ENCODE measurements at regions not wholly inside any gene's neighbourhood (a gene's known extent, or its start where the extent isn't known, plus 50 kb on each side); places are given as distances from the start of the nearest gene placed in this dataset.
"Not testable (repeated sequence)": the region's sequence is repeated elsewhere in the genome, so short reads cannot be mapped to it uniquely, and the experiment has no call there.

- TF ChIP-seq ZBTB33 (IDR thresholded peaks at IDR 0.05; ENCODE audit: extremely low read depth, insufficient replicate concordance, low read length) (no peak), RAD21 (IDR thresholded peaks at IDR 0.05; ENCODE audit: low read depth) (no peak), REST (IDR thresholded peaks at IDR 0.05; ENCODE audit: low read depth) (no peak), ZFX (IDR thresholded peaks at IDR 0.05) (no peak), CEBPB (IDR thresholded peaks at IDR 0.05; ENCODE audit: low read depth) (no peak), SRF (IDR thresholded peaks at IDR 0.05; ENCODE audit: low read depth) (no peak)
Observed at GRCh38 chr5:74971947-74972460, 80.4 kb downstream of the GCNT4 start (continued).

GRCh38 chr5:74970891-74971290, 81.5 kb downstream of the GCNT4 start:
- H3K9ac ChIP-seq (ENCODE audit: low read length); POLR2A ChIA-PET; H3K27ac ChIP-seq (ENCODE audit: low read depth, low read length); DNase-seq (ENCODE audit: low read depth, low spot score); H2AFZ ChIP-seq (ENCODE audit: low read depth, low read length, poor library complexity, severe bottlenecking); BruUV-seq (replicated peaks); H3K4me2 ChIP-seq (ENCODE audit: low read length); intact Hi-C loops (cut with micrococcal nuclease); H3K79me2 ChIP-seq (ENCODE audit: insufficient read depth, low read length); CTCF ChIA-PET; H3K4me3 ChIP-seq (replicated peaks in 1 of 2; ENCODE audit: low read depth in 1 of 2, low read length in 2 of 2); H3K4me1 ChIP-seq (ENCODE audit: control insufficient read depth in 1 of 2, insufficient read depth in 2 of 2, low read length in 2 of 2); H3K9me3 ChIP-seq (ENCODE audit: control insufficient read depth in 1 of 2, insufficient read depth in 1 of 2, low read depth in 1 of 2, low read length in 2 of 2); RAD21 ChIA-PET (ENCODE audit: low non-redundant PET in 1 of 2, low total read pairs in 2 of 2, uncharacterized antibody in 2 of 2, unreplicated experiment in 2 of 2); H4K20me1 ChIP-seq (ENCODE audit: insufficient read depth); H3K36me3 ChIP-seq (ENCODE audit: control insufficient read depth in 1 of 2, insufficient read depth in 2 of 2, low read length in 2 of 2); H3K27me3 ChIP-seq (ENCODE audit: insufficient read depth, low read length); ATAC-seq; H3K9me2 ChIP-seq (ENCODE audit: insufficient read depth): not testable (repeated sequence)
